ENCODE measurements at regions not wholly inside any gene's neighbourhood (a gene's known extent, or its start where the extent isn't known, plus 50 kb on each side); places are given as distances from the start of the nearest gene placed in this dataset.
A peak's percentile ranks its signal among the peaks of the same experiment; 100 is the strongest.
"Not testable (repeated sequence)": the region's sequence is repeated elsewhere in the genome, so short reads cannot be mapped to it uniquely, and the experiment has no call there.

GRCh38 chr7:65744406-65744805, 128.5 kb upstream of the VKORC1L1 start:
- no peak for DNase-seq (ENCODE audit: low read depth)

- DNase-seq (ENCODE audit: low read depth) = no peak
Observed at GRCh38 chr7:65746398-65746669, 126.5 kb upstream of the VKORC1L1 start.

GRCh38 chr7:65749039-65749438, 123.8 kb upstream of the VKORC1L1 start:
- no peak for DNase-seq (ENCODE audit: low read depth)

GRCh38 chr7:65749518-65749917, 123.4 kb upstream of the VKORC1L1 start:
- DNase-seq (ENCODE audit: low read depth) = no peak

GRCh38 chr7:65750511-65751344, 122.1 kb upstream of the VKORC1L1 start:
- peak; percentile 72 for DNase-seq (ENCODE audit: low read depth)

- not testable (repeated sequence) for DNase-seq (ENCODE audit: low read depth)
Observed at GRCh38 chr7:65754070-65754469, 118.8 kb upstream of the VKORC1L1 start.

GRCh38 chr7:65758991-65759390, 113.9 kb upstream of the VKORC1L1 start:
- not testable (repeated sequence) for DNase-seq (ENCODE audit: low read depth)

GRCh38 chr7:65762712-65763111, 110.2 kb upstream of the VKORC1L1 start:
- not testable (repeated sequence) for DNase-seq (ENCODE audit: low read depth)

- not testable (repeated sequence) for DNase-seq (ENCODE audit: low read depth)
Observed at GRCh38 chr7:65763114-65763513, 109.8 kb upstream of the VKORC1L1 start.

GRCh38 chr7:65770473-65771225, 102.2 kb upstream of the VKORC1L1 start:
- DNase-seq (ENCODE audit: low read depth) = peak; percentile 91

DNA sequence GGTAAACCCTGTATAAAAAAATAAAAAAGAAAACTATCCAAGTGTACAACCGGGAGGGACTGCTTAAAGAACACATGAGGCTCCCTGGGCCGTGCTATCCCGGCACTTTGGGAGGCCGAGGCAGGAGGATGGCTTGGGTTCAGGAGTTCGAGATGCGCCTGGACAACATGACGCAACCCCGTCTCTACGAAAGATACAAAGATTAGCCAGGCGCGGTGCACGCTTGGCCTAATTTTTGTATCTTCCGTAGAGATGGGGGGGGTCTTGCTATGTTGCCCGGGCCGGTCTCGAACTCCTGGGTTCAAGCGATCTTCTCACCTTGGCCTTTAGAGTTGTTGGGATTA, 101.7 kb upstream of the VKORC1L1 start:
- not testable (repeated sequence) for DNase-seq (ENCODE audit: low read depth)

- not testable (repeated sequence) for DNase-seq (ENCODE audit: low read depth)
Observed at GRCh38 chr7:65776677-65777076, 96.2 kb upstream of the VKORC1L1 start.

DNA sequence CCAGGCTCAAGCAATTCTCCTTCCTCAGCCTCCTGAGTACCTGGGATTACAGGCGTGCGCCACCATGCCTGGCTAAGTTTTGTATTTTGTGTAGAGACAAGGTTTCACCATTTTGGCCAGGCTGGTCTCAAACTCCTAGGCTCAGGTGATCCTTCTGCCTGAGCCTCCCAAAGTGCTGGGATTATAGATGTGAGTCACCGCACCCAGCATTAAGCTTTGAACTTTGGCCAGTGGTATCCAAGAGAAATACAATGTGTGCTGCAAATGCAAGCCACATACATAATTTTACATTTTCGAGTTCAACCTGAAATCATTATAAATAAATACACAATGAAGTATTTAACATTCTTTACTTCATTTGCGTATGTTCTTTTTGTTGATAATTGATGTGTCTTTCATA, 82.9 kb upstream of the VKORC1L1 start:
- not testable (repeated sequence) for DNase-seq (ENCODE audit: low read depth)

DNA sequence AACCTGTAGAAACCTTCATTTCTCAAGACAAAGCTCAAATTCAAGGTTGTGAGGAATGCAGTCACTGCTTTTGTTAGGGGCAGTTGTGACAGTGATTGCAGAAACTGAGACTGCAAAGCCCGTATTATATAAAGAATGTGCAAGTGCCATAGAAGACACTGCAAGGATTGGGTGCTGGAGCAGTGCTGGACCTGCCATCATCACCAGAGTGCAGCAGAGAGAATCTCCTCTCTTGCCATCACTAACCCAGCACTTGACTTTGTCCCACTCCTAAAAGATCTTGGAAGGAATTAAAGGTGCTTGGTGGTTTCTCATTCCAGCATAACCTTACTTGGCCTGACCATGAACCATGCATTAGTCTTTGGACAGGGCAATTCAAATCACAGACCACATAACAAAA, 81.1 kb upstream of the VKORC1L1 start:
- DNase-seq (ENCODE audit: low read depth) = not testable (repeated sequence)

- not testable (repeated sequence) for DNase-seq (ENCODE audit: low read depth)
Observed at GRCh38 chr7:65792726-65793125, 80.1 kb upstream of the VKORC1L1 start.

DNA sequence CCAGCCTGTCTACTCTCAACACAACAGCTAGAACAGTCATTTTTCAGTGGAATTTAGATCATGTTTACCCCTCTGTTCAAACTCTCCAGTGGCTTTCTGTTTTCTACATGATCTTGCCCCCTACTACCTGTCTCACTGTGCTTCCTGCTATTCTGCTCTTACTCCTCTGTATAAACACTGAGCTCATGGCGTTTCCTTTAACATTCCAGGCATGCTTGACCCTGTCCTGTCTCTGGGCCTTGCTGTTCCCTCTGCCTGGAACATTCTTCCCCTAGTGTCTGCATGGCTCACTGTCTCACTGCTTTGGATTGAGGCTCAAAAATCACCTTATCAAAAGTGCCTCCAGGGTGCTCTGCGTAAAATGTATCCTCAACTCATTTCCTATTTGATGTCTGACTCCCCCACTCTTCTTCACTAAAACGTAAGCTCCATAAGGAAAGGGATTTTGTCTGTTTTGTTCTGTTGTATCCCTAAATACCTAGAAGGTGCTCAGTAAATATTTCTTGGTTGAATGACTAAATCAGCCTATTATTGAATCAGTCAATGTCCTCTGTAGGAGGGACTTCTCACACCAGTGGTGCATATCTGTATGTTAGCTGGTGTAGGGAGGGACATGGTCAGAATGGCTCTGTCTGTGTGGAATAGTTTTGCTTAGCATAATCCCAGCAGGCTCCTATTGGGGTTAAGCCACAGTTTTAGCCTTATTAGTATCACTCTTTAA, 78.0 kb upstream of the VKORC1L1 start:
- not testable (repeated sequence) for DNase-seq (ENCODE audit: low read depth)

DNA sequence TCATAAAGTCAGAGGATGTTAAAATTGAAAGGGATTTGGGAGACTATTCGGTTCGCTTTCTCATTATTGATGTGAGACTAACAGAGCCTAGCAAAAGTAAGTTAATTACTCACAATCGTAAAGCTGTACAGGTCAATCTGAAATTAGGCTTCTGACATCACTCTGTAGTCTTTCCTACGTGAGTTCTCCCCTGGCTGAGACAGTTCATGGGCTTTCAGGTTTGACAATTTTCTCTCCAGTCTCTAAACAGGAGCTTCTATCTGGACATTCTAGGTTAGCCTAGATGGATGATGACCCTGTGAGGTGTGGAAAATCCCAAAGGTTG, 77.5 kb upstream of the VKORC1L1 start:
- DNase-seq (ENCODE audit: low read depth) = not testable (repeated sequence)

DNA sequence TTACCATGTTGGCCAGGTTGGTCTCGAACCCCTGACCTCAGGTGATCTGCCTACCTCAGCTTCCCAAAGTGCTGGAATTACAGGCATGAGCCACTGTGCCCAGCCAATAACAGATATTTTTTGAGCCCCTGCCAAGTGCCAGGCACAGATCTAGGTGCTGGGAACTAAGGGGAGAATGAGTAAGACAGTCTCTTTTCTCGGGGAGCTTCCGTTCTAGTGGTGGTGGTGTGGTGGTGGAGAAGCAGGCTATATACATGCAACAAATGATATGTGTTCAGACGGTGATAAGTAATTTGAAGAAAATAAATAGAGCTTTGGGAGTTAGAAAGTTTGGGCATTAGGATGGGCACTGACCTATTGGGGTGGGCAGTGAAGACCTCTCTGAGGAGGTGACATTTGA, 76.7 kb upstream of the VKORC1L1 start:
- no peak for DNase-seq (ENCODE audit: low read depth)

DNA sequence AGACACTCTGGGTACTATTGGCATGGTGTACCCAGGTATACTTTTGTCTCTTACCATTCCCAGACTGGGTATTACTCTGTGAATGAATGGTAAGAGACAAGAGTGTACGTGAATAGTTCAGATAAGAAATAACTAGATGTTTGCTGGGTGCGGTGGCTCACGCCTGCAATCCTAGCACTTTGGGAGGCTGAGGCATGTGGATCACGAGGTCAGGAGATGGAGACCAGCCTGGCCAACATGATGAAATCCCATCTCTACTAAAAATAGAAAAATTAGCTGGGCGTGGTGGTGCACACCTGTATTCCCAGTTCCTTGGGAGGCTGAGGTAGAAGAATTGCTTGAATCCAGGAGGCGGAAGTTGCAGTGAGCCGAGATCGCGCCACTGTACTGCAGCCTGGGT, 75.8 kb upstream of the VKORC1L1 start:
- DNase-seq (ENCODE audit: low read depth) = not testable (repeated sequence)

DNA sequence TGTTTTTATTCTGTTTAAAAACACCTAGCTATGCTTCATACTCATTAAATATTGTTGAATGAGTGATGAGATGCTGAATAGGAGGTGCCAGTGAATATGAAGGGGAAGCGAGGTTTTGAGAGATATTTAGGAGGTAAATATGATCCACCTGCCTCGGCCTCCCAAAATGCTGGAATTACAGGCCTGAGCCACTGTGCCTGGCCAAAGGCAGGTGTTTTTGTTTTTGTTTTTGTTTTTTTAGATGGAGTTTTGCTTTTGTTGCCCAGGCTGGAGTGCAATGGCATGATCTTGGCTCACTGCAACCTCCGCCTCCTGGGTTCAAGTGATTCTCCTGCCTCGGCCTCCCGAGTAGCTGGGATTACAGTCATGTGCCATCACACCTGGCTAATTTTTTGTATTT, 75.3 kb upstream of the VKORC1L1 start:
- DNase-seq (ENCODE audit: low read depth) = not testable (repeated sequence)

DNA sequence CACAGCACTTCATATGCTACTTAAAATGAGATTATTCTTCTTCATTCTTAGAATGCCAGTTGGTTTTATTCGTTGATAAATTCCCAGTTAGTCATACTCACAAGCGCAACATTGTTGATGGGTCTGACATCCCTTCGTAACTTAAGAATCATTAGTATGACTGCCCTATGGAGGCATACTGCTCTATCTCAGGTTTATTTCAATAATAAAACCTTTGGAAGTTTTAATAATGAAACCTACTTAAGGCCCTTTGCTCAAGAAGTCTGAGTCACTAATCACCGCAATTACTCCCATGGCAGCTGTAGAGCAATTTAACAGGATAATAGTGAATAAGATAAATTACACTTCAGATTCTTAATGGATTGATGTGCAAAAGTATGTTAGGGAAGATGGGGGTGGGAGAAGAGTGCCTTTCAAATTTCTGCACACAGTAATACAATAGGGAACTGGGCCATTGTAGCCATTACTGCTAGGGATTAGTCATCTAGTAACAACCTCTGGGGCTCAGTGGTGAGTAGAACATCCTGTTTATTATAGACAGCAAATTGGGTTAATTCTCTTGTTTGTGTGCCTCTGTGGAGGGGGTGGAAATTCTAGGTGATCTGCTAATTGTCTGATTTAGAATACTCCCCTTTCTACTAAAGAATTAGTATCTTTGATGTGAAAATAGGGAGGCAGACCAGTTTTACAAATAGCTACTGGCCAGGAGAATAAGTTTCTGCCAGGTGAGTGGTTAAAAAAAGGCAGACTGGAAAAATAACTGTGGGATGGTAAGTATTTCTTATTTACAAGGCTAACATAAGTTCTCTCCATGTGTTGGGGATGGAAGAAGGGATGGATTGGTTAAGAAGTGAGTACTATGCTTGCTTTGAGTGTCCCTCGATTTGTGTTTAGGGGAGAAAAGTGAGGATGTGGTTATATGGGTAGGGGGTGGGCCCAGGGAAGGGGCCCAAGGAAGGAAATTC, 74.5 kb upstream of the VKORC1L1 start:
- no peak for DNase-seq (ENCODE audit: low read depth)

GRCh38 chr7:65800191-65800590, 72.7 kb upstream of the VKORC1L1 start:
- not testable (repeated sequence) for DNase-seq (ENCODE audit: low read depth)
